ENCODE measurements at regions not wholly inside any gene's neighbourhood (a gene's known extent, or its start where the extent isn't known, plus 50 kb on each side); places are given as distances from the start of the nearest gene placed in this dataset.

GRCh38 chr13:97753942-97754670 is 199.4 kb upstream of the IPO5 start (continued):
- no peak for TF ChIP-seq EZH2 (IDR thresholded peaks at IDR 0.05; ENCODE audit: low read depth, unreplicated experiment)

- no peaks in the 10 kb centered on the region; the same call in 2 of the 3 replicates for H3K9me3 Mint-ChIP-seq
- H3K27ac ChIP-seq (ENCODE audit: low read depth) = no peak overlapping the region
- H3K4me2 ChIP-seq = no peak overlapping the region
These were observed 195.7 kb upstream of the IPO5 start for GRCh38 chr13:97757807-97758206.

More at GRCh38 chr13:97757807-97758206, 195.7 kb upstream of the IPO5 start:
- Histone ChIP-seq H3K9me2 (ENCODE audit: insufficient read depth) (no peaks in the 10 kb centered on the region), H3F3A (replicated peaks; ENCODE audit: low read depth) (no peaks in the 10 kb centered on the region), H3K36me3 (ENCODE audit: insufficient read depth) (no peaks in the 10 kb centered on the region), H3K4me3 (no peak overlapping the region), H3K4me1 (ENCODE audit: insufficient read depth) (no peaks in the 10 kb centered on the region), H4K20me1 (replicated peaks; ENCODE audit: insufficient read depth) (no peaks in the 10 kb centered on the region), H3K79me2 (replicated peaks; ENCODE audit: insufficient read depth) (no peaks in the 10 kb centered on the region), H2AFZ (0 out of 2 replicates have a peak overlapping the region, but pooled peaks have one; percentile 45), H3K27me3 (ENCODE audit: insufficient read depth) (no peaks in the 10 kb centered on the region)
- TF ChIP-seq, protein P1, sequence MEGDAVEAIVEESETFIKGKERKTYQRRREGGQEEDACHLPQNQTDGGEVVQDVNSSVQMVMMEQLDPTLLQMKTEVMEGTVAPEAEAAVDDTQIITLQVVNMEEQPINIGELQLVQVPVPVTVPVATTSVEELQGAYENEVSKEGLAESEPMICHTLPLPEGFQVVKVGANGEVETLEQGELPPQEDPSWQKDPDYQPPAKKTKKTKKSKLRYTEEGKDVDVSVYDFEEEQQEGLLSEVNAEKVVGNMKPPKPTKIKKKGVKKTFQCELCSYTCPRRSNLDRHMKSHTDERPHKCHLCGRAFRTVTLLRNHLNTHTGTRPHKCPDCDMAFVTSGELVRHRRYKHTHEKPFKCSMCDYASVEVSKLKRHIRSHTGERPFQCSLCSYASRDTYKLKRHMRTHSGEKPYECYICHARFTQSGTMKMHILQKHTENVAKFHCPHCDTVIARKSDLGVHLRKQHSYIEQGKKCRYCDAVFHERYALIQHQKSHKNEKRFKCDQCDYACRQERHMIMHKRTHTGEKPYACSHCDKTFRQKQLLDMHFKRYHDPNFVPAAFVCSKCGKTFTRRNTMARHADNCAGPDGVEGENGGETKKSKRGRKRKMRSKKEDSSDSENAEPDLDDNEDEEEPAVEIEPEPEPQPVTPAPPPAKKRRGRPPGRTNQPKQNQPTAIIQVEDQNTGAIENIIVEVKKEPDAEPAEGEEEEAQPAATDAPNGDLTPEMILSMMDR (conservative IDR thresholded peaks at IDR 0.05; ENCODE audit: low read depth in 2 of 2) = no peak
- TF ChIP-seq NANOG (IDR thresholded peaks at IDR 0.05; ENCODE audit: borderline replicate concordance) (no peak), EZH2phosphoT487 (IDR thresholded peaks at IDR 0.05; ENCODE audit: unreplicated experiment) (no peak), CREB1 (CRISPR knock-in tag; IDR thresholded peaks at IDR 0.05; ENCODE audit: low read depth) (no peak), JUNB (IDR thresholded peaks at IDR 0.05; ENCODE audit: unreplicated experiment) (no peak), EZH2 (IDR thresholded peaks at IDR 0.05; ENCODE audit: low read depth, unreplicated experiment) (no peak), ZNF331 (CRISPR knock-in tag; IDR thresholded peaks at IDR 0.05; ENCODE audit: low read depth) (no peak), STAT1 (IDR thresholded peaks at IDR 0.05; ENCODE audit: unreplicated experiment) (no peak), POLR2AphosphoS5 (IDR thresholded peaks at IDR 0.05; ENCODE audit: low read depth) (no peak), ZNF114 (CRISPR knock-in tag; IDR thresholded peaks at IDR 0.05) (no peak), ZNF462 (CRISPR knock-in tag; IDR thresholded peaks at IDR 0.05) (no peak)
- TF ChIP-seq, protein P2, sequence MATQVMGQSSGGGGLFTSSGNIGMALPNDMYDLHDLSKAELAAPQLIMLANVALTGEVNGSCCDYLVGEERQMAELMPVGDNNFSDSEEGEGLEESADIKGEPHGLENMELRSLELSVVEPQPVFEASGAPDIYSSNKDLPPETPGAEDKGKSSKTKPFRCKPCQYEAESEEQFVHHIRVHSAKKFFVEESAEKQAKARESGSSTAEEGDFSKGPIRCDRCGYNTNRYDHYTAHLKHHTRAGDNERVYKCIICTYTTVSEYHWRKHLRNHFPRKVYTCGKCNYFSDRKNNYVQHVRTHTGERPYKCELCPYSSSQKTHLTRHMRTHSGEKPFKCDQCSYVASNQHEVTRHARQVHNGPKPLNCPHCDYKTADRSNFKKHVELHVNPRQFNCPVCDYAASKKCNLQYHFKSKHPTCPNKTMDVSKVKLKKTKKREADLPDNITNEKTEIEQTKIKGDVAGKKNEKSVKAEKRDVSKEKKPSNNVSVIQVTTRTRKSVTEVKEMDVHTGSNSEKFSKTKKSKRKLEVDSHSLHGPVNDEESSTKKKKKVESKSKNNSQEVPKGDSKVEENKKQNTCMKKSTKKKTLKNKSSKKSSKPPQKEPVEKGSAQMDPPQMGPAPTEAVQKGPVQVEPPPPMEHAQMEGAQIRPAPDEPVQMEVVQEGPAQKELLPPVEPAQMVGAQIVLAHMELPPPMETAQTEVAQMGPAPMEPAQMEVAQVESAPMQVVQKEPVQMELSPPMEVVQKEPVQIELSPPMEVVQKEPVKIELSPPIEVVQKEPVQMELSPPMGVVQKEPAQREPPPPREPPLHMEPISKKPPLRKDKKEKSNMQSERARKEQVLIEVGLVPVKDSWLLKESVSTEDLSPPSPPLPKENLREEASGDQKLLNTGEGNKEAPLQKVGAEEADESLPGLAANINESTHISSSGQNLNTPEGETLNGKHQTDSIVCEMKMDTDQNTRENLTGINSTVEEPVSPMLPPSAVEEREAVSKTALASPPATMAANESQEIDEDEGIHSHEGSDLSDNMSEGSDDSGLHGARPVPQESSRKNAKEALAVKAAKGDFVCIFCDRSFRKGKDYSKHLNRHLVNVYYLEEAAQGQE (IDR thresholded peaks at IDR 0.05; ENCODE audit: unreplicated experiment) = no peak
- TF ChIP-seq, protein P3, sequence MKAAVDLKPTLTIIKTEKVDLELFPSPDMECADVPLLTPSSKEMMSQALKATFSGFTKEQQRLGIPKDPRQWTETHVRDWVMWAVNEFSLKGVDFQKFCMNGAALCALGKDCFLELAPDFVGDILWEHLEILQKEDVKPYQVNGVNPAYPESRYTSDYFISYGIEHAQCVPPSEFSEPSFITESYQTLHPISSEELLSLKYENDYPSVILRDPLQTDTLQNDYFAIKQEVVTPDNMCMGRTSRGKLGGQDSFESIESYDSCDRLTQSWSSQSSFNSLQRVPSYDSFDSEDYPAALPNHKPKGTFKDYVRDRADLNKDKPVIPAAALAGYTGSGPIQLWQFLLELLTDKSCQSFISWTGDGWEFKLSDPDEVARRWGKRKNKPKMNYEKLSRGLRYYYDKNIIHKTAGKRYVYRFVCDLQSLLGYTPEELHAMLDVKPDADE (IDR thresholded peaks at IDR 0.05) = no peak
- ATAC-seq = no peak
- DNase-seq (ENCODE audit: low spot score) = no peak
- Mint-ChIP-seq H3K4me1 (peaks cover 3% of the 10 kb centered on the region), H3K27ac (no peak overlapping the region; the same call in 1 of the 2 replicates), H3K27me3 (ENCODE audit: insufficient read depth, low read depth, poor library complexity) (no peaks in the 10 kb centered on the region), H3K4me3 (no peak overlapping the region), H3K36me3 (ENCODE audit: low read depth) (no peaks in the 10 kb centered on the region)
